Endodermal cell (in vitro differentiated cells): ENCODE measurements at regions not wholly inside any gene's neighbourhood (a gene's known extent, or its start where the extent isn't known, plus 50 kb on each side); places are given as distances from the start of the nearest gene placed in this dataset.

Experiments used
- DNase-seq: peaks from one replicate; pipeline ENCODE4 v3.0.0-alpha.2; 2017
- H3K27ac ChIP-seq: 2 replicates; pipeline ENCODE4 v1.5.1; 2013; ENCODE audit warnings: mild to moderate bottlenecking, low read depth, low read length, moderate library complexity
- H3K27me3 ChIP-seq: 2 replicates; pipeline ENCODE4 v1.6.1; 2013; ENCODE audit warnings: mild to moderate bottlenecking, low read length, moderate library complexity; ENCODE audit not compliant: insufficient read depth, control insufficient read depth, poor library complexity, severe bottlenecking
- H3K36me3 ChIP-seq: 2 replicates; pipeline ENCODE4 v1.7.0; 2013; ENCODE audit warnings: mild to moderate bottlenecking, low read length, moderate library complexity; ENCODE audit not compliant: control insufficient read depth, insufficient read depth
- H3K4me1 ChIP-seq: one replicate; pipeline ENCODE4 v1.7.0; 2013; ENCODE audit warnings: low read length; ENCODE audit not compliant: control insufficient read depth, insufficient read depth
- H3K4me3 ChIP-seq: 2 replicates; pipeline ENCODE4 v1.5.1; 2013; ENCODE audit warnings: mild to moderate bottlenecking, low read length, moderate library complexity
- H3K9ac ChIP-seq: 2 replicates; pipeline ENCODE4 v1.6.1; 2013; ENCODE audit warnings: mild to moderate bottlenecking, low read length, moderate library complexity; ENCODE audit not compliant: poor library complexity, severe bottlenecking; ENCODE audit errors: extremely low read depth
- H3K9me3 ChIP-seq: 2 replicates; pipeline ENCODE4 v1.6.1; 2013; ENCODE audit warnings: mild to moderate bottlenecking, low read length, moderate library complexity; ENCODE audit not compliant: control insufficient read depth
- H3K27ac Mint-ChIP-seq: 2 replicates; pipeline ENCODE4 v1.8.0; 2020; ENCODE audit warnings: mixed read lengths
- H3K27me3 Mint-ChIP-seq: 2 replicates; pipeline ENCODE4 v1.8.0; 2021; ENCODE audit warnings: mild to moderate bottlenecking, mixed read lengths; ENCODE audit not compliant: insufficient read depth
- H3K36me3 Mint-ChIP-seq: 2 replicates; pipeline ENCODE4 v1.8.0; 2020; ENCODE audit warnings: low read depth, mixed read lengths
- H3K4me1 Mint-ChIP-seq: 2 replicates; pipeline ENCODE4 v1.8.0; 2020; ENCODE audit warnings: mixed read lengths
- H3K4me3 Mint-ChIP-seq: 2 replicates; pipeline ENCODE4 v1.8.0; 2020; ENCODE audit warnings: mild to moderate bottlenecking, moderate library complexity, mixed read lengths
- H3K9me3 Mint-ChIP-seq: 2 replicates; pipeline ENCODE4 v1.8.0; 2020; ENCODE audit warnings: mild to moderate bottlenecking, mixed read lengths
- CTCF ChIP-seq: fragments of 200-600 bp; sonication (generic); conservative IDR thresholded peaks from 2 replicates; pipeline ENCODE4 v1.5.0; 2021; ENCODE audit warnings: antibody characterized with exemption, mild to moderate bottlenecking
- WGBS, 2 experiments: methylation state at CpG; one replicate each; pipeline versions ENCODE4 v1.1.5 to v1.1.7; 2013; ENCODE audit warnings: missing lambda C conversion rate in 2 of 2, mixed read lengths in 1 of 2; ENCODE audit not compliant: insufficient coverage in 1 of 2, insufficient read length in 1 of 2; 5-methylcytosine and 5-hydroxymethylcytosine counted together

DNA sequence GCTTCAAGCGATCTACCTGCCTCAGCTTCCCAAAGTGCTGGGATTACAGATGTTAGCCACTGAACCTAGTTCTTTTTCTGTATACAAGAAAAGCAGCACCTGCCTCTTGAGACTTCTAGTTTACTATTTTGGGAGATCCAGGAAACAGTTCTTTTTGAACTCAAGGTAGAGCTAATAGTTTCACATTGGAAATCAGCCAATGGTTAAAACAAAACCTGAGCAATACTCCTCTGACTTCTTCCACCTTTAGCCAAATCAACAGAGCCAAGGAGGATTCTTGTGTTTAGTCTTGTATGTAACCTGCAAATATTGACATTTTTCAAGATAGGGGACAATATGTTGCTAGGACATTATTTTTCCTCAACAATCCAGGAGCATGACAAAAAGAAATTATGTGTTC lies 349.4 kb downstream of the SH3GL2 start:
- DNase-seq = no peak
- WGBS, 2 experiments = 88 to 100% methylated on average over 1 of the region's 1 CpG
- no peaks in the 10 kb centered on the region for H3K9me3 ChIP-seq
- no peaks in the 10 kb centered on the region for H3K27me3 ChIP-seq
- no peaks in the 10 kb centered on the region for H3K36me3 ChIP-seq
- no peak overlapping the region for H3K27ac ChIP-seq
- no peak overlapping the region for H3K9ac ChIP-seq
- Mint-ChIP-seq H3K36me3 (no peaks in the 10 kb centered on the region), H3K9me3 (no peaks in the 10 kb centered on the region), H3K4me3 (no peak overlapping the region), H3K4me1 (no peaks in the 10 kb centered on the region), H3K27me3 (peaks cover 1% of the 10 kb centered on the region), H3K27ac (no peak overlapping the region)
- TF ChIP-seq CTCF = no peak
- H3K4me3 ChIP-seq = no peak overlapping the region
- no peaks in the 10 kb centered on the region for H3K4me1 ChIP-seq

- Histone ChIP-seq H3K9ac (no peak overlapping the region), H3K36me3 (no peaks in the 10 kb centered on the region), H3K27ac (no peak overlapping the region), H3K27me3 (no peaks in the 10 kb centered on the region), H3K4me3 (no peak overlapping the region), H3K4me1 (no peaks in the 10 kb centered on the region), H3K9me3 (no peaks in the 10 kb centered on the region)
- 93% methylated on average over 2 of the region's 2 CpGs; no CpG with 5 or more reads in 1 of the 2 experiments for WGBS, 2 experiments
- TF ChIP-seq CTCF = no peak
- no peak for DNase-seq
- no peaks in the 10 kb centered on the region for H3K4me1 Mint-ChIP-seq
- no peak overlapping the region for H3K4me3 Mint-ChIP-seq
- no peak overlapping the region for H3K27ac Mint-ChIP-seq
- no peaks in the 10 kb centered on the region for H3K9me3 Mint-ChIP-seq
- peaks cover 1% of the 10 kb centered on the region for H3K27me3 Mint-ChIP-seq
- no peaks in the 10 kb centered on the region for H3K36me3 Mint-ChIP-seq
Measured at GRCh38 chr9:17928768-17929167, 349.9 kb downstream of the SH3GL2 start.

DNA sequence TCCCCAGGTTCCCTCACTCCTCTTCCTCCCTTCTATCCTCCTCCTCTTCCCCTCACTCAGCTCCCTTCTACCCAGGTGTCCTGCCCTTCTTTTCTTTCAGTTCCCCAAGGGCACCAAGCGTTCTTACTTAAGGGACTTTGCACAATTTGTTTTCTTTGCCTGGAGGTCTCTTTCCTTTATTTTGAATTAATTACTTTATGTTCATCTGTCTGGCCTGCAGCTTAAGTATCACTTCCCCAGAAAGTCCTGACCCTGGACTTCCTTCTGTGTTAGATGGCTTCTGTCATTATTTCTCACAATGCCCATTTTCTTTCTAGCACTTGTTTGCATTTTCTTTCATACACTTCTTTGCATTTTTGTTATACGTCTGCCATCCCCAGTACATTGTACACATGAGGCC lies 350.6 kb downstream of the SH3GL2 start:
- H3K27me3 ChIP-seq = no peaks in the 10 kb centered on the region
- no peak overlapping the region for H3K27ac ChIP-seq
- Mint-ChIP-seq H3K36me3 (no peaks in the 10 kb centered on the region), H3K4me1 (no peaks in the 10 kb centered on the region), H3K27me3 (peaks cover 1% of the 10 kb centered on the region), H3K4me3 (no peak overlapping the region), H3K27ac (no peak overlapping the region), H3K9me3 (no peaks in the 10 kb centered on the region)
- no peak for TF ChIP-seq CTCF
- WGBS, 2 experiments = 60 to 91% methylated on average over 1 to 2 of the region's 2 CpGs
- DNase-seq = no peak
- no peak overlapping the region for H3K4me3 ChIP-seq
- H3K9ac ChIP-seq = no peak overlapping the region
- H3K4me1 ChIP-seq = no peaks in the 10 kb centered on the region
- no peaks in the 10 kb centered on the region for H3K9me3 ChIP-seq
- no peaks in the 10 kb centered on the region for H3K36me3 ChIP-seq
